ENCODE measurements at regions not wholly inside any gene's neighbourhood (a gene's known extent, or its start where the extent isn't known, plus 50 kb on each side); places are given as distances from the start of the nearest gene placed in this dataset.

GRCh38 chr3:74059301-74059922 lies 434.7 kb upstream of the PDZRN3 start:
- no peak for TF ChIP-seq SIN3A (IDR thresholded peaks at IDR 0.05; ENCODE audit: borderline replicate concordance, insufficient read depth, low read length)
- no peak for TF ChIP-seq REST (IDR thresholded peaks at IDR 0.05; ENCODE audit: insufficient read depth in 1 of 2, low read depth in 2 of 2, low read length in 2 of 2)
- TF ChIP-seq POLR2AphosphoS5 (IDR thresholded peaks at IDR 0.05; ENCODE audit: low read depth, low read length), result no peak
- TF ChIP-seq FOXP2 (optimal IDR thresholded peaks at IDR 0.05; ENCODE audit: borderline replicate concordance, extremely low read depth, extremely low read length, insufficient read depth), result no peak

Data from PFSK-1 (cell line).